HFF-Myc (cell line): ENCODE measurements at regions not wholly inside any gene's neighbourhood (a gene's known extent, or its start where the extent isn't known, plus 50 kb on each side); places are given as distances from the start of the nearest gene placed in this dataset.

ENCODE experiments used
- DNase-seq: peaks from one replicate; pipeline ENCODE4 v3.0.0-alpha.2; 2011; ENCODE audit warnings: low read depth; ENCODE audit errors: extremely low read depth
- H3K4me3 ChIP-seq: replicated peaks from 2 replicates; pipeline ENCODE4 v1.5.1; 2011; ENCODE audit warnings: low read depth, mild to moderate bottlenecking, control low read depth, low read length
- CTCF ChIP-seq: IDR thresholded peaks from 2 replicates; pipeline ENCODE4 v1.5.1; 2012; ENCODE audit warnings: mild to moderate bottlenecking, low read depth, low read length, control low read depth; ENCODE audit errors: missing control alignments

GRCh38 chr17:77696721-77697460 lies 261.6 kb upstream of the TNRC6C start:
- no peak for DNase-seq
- H3K4me3 ChIP-seq: no peak overlapping the region
- no peak for TF ChIP-seq CTCF

- DNase-seq: no peak
- no peak for TF ChIP-seq CTCF
- H3K4me3 ChIP-seq: no peak overlapping the region
These were observed 260.8 kb upstream of the TNRC6C start for GRCh38 chr17:77697480-77698400.

- no peak for TF ChIP-seq CTCF
- H3K4me3 ChIP-seq: no peak overlapping the region
- DNase-seq: no peak
These were observed 259.4 kb upstream of the TNRC6C start for GRCh38 chr17:77698903-77699623.

GRCh38 chr17:77700165-77700881 lies 258.2 kb upstream of the TNRC6C start:
- no peak for DNase-seq
- H3K4me3 ChIP-seq: no peak overlapping the region
- no peak for TF ChIP-seq CTCF

DNA sequence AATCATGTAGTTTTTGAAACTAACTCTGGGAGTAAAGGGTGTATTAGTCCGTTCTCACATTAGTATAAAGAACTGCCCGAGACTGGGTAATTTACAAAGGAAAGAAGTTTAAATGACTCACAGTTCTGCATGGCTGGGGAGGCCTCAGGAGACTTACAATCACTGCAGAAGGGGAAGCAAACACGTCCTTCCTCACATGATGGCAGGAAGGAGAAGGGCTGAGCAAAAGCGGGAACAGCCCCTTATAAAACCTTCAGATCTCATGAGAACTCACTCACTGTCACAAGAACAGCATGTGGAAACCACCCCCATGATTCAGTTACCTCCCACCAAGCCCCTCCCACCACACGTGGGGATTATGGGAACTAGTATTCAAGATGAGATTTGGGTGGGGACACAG lies 256.5 kb upstream of the TNRC6C start:
- no peak for TF ChIP-seq CTCF
- H3K4me3 ChIP-seq: no peak overlapping the region
- no peak for DNase-seq
